ENCODE measurements at regions not wholly inside any gene's neighbourhood (a gene's known extent, or its start where the extent isn't known, plus 50 kb on each side); places are given as distances from the start of the nearest gene placed in this dataset.
"Not testable (repeated sequence)": the region's sequence is repeated elsewhere in the genome, so short reads cannot be mapped to it uniquely, and the experiment has no call there.

GRCh38 chr1:213767683-213768082 is 220.1 kb upstream of the PROX1 start:
- Mint-ChIP-seq H3K36me3 (ENCODE audit: low read depth) (no peaks in the 10 kb centered on the region), H3K27ac (no peak overlapping the region), H3K4me3 (no peak overlapping the region), H3K4me1 (no peaks in the 10 kb centered on the region), H3K27me3 (peaks cover 5% of the 10 kb centered on the region), H3K9me3 (peaks cover 10% of the 10 kb centered on the region)
- ATAC-seq (replicated peaks): no peak

GRCh38 chr1:213772128-213773063 is 215.4 kb upstream of the PROX1 start:
- Mint-ChIP-seq H3K4me3 (no peak overlapping the region), H3K4me1 (no peaks in the 10 kb centered on the region), H3K27ac (no peak overlapping the region), H3K36me3 (ENCODE audit: low read depth) (no peaks in the 10 kb centered on the region), H3K27me3 (no peaks in the 10 kb centered on the region), H3K9me3 (peaks cover 8% of the 10 kb centered on the region)
- no peak for ATAC-seq (replicated peaks)

- H3K36me3 Mint-ChIP-seq (ENCODE audit: low read depth): no peaks in the 10 kb centered on the region
- no peak for ATAC-seq (replicated peaks)
- peaks cover 8% of the 10 kb centered on the region for H3K9me3 Mint-ChIP-seq
- H3K27me3 Mint-ChIP-seq: no peaks in the 10 kb centered on the region
- no peak overlapping the region for H3K4me3 Mint-ChIP-seq
- no peak overlapping the region for H3K27ac Mint-ChIP-seq
- H3K4me1 Mint-ChIP-seq: no peaks in the 10 kb centered on the region
Measured at GRCh38 chr1:213773975-213774374, 213.8 kb upstream of the PROX1 start.

- Mint-ChIP-seq H3K36me3 (ENCODE audit: low read depth) (no peaks in the 10 kb centered on the region), H3K27me3 (peaks cover 11% of the 10 kb centered on the region), H3K27ac (no peak overlapping the region), H3K9me3 (peaks cover 16% of the 10 kb centered on the region), H3K4me1 (no peaks in the 10 kb centered on the region), H3K4me3 (no peak overlapping the region)
- no peak for ATAC-seq (replicated peaks)
Measured at GRCh38 chr1:213776969-213777368, 210.8 kb upstream of the PROX1 start.

GRCh38 chr1:213779228-213779627 is 208.5 kb upstream of the PROX1 start:
- Mint-ChIP-seq H3K27ac (no peak overlapping the region), H3K27me3 (peaks cover 15% of the 10 kb centered on the region), H3K9me3 (peaks cover 20% of the 10 kb centered on the region), H3K4me3 (no peak overlapping the region), H3K4me1 (no peaks in the 10 kb centered on the region), H3K36me3 (ENCODE audit: low read depth) (no peaks in the 10 kb centered on the region)
- ATAC-seq (replicated peaks): no peak

GRCh38 chr1:213782941-213783672 is 204.7 kb upstream of the PROX1 start:
- Mint-ChIP-seq H3K9me3 (peaks cover 21% of the 10 kb centered on the region), H3K4me3 (no peak overlapping the region), H3K27me3 (peaks cover 22% of the 10 kb centered on the region), H3K4me1 (no peaks in the 10 kb centered on the region), H3K27ac (no peak overlapping the region), H3K36me3 (ENCODE audit: low read depth) (no peaks in the 10 kb centered on the region)
- ATAC-seq (replicated peaks): no peak

GRCh38 chr1:213783893-213784292 is 203.9 kb upstream of the PROX1 start:
- Mint-ChIP-seq H3K36me3 (ENCODE audit: low read depth) (no peaks in the 10 kb centered on the region), H3K27ac (no peak overlapping the region), H3K9me3 (peaks cover 21% of the 10 kb centered on the region), H3K27me3 (peaks cover 22% of the 10 kb centered on the region), H3K4me3 (no peak overlapping the region), H3K4me1 (no peaks in the 10 kb centered on the region)
- no peak for ATAC-seq (replicated peaks)

- Mint-ChIP-seq H3K36me3 (ENCODE audit: low read depth) (no peaks in the 10 kb centered on the region), H3K27me3 (peaks cover 14% of the 10 kb centered on the region), H3K9me3 (peaks cover 17% of the 10 kb centered on the region), H3K4me3 (no peak overlapping the region), H3K27ac (no peak overlapping the region), H3K4me1 (no peaks in the 10 kb centered on the region)
- no peak for ATAC-seq (replicated peaks)
Measured at GRCh38 chr1:213786683-213787082, 201.1 kb upstream of the PROX1 start.

- no peak for ATAC-seq (replicated peaks)
- H3K4me3 Mint-ChIP-seq: no peak overlapping the region
- H3K9me3 Mint-ChIP-seq: peaks cover 14% of the 10 kb centered on the region
- H3K27ac Mint-ChIP-seq: no peak overlapping the region
- H3K27me3 Mint-ChIP-seq: peaks cover 13% of the 10 kb centered on the region
- H3K4me1 Mint-ChIP-seq: no peaks in the 10 kb centered on the region
- no peaks in the 10 kb centered on the region for H3K36me3 Mint-ChIP-seq (ENCODE audit: low read depth)
Measured at GRCh38 chr1:213790565-213790964, 197.2 kb upstream of the PROX1 start.

- Mint-ChIP-seq H3K9me3 (peaks cover 5% of the 10 kb centered on the region), H3K36me3 (ENCODE audit: low read depth) (no peaks in the 10 kb centered on the region), H3K4me1 (no peaks in the 10 kb centered on the region), H3K27me3 (peaks cover 10% of the 10 kb centered on the region), H3K27ac (no peak overlapping the region), H3K4me3 (no peak overlapping the region)
- no peak for ATAC-seq (replicated peaks)
Measured at GRCh38 chr1:213793482-213794067, 194.2 kb upstream of the PROX1 start.

- Mint-ChIP-seq H3K36me3 (ENCODE audit: low read depth) (no peaks in the 10 kb centered on the region), H3K4me1 (no peaks in the 10 kb centered on the region), H3K9me3 (no peaks in the 10 kb centered on the region), H3K27ac (no peak overlapping the region), H3K4me3 (no peak overlapping the region), H3K27me3 (peaks cover 7% of the 10 kb centered on the region)
- no peak for ATAC-seq (replicated peaks)
Measured at GRCh38 chr1:213796525-213796924, 191.2 kb upstream of the PROX1 start.

GRCh38 chr1:213808288-213808687 is 179.5 kb upstream of the PROX1 start:
- not testable (repeated sequence) for H3K36me3 Mint-ChIP-seq (ENCODE audit: low read depth); ATAC-seq (replicated peaks); H3K27me3 Mint-ChIP-seq; H3K27ac Mint-ChIP-seq; H3K9me3 Mint-ChIP-seq; H3K4me3 Mint-ChIP-seq; H3K4me1 Mint-ChIP-seq

GRCh38 chr1:213817156-213817555 is 170.6 kb upstream of the PROX1 start:
- no peak for ATAC-seq (replicated peaks)
- Mint-ChIP-seq H3K27me3 (no peaks in the 10 kb centered on the region), H3K27ac (no peak overlapping the region), H3K4me3 (no peak overlapping the region), H3K4me1 (no peaks in the 10 kb centered on the region), H3K36me3 (ENCODE audit: low read depth) (no peaks in the 10 kb centered on the region), H3K9me3 (no peaks in the 10 kb centered on the region)

GRCh38 chr1:213820362-213821149 is 167.2 kb upstream of the PROX1 start:
- no peaks in the 10 kb centered on the region for H3K36me3 Mint-ChIP-seq (ENCODE audit: low read depth)
- no peaks in the 10 kb centered on the region for H3K27me3 Mint-ChIP-seq
- H3K4me3 Mint-ChIP-seq: no peak overlapping the region
- no peaks in the 10 kb centered on the region for H3K9me3 Mint-ChIP-seq
- no peak for ATAC-seq (replicated peaks)
- H3K4me1 Mint-ChIP-seq: no peaks in the 10 kb centered on the region
- no peak overlapping the region for H3K27ac Mint-ChIP-seq

Data from activated T-helper 17 cell treated with anti-CD3 and anti-CD28 coated beads, Interleukin-2, amount 50 U/mL, for 72 hours (primary cell).